GM21381 (cell line): ENCODE measurements at regions not wholly inside any gene's neighbourhood (a gene's known extent, or its start where the extent isn't known, plus 50 kb on each side); places are given as distances from the start of the nearest gene placed in this dataset.
"Not testable (repeated sequence)": the region's sequence is repeated elsewhere in the genome, so short reads cannot be mapped to it uniquely, and the experiment has no call there.

Source experiments
- ATAC-seq: cut with Tn5 transposase; IDR thresholded peaks from one replicate; pipeline ENCODE4 v1.9.1; 2021; ENCODE audit warnings: mild to moderate bottlenecking, moderate library complexity; ENCODE audit not compliant: unreplicated experiment

DNA sequence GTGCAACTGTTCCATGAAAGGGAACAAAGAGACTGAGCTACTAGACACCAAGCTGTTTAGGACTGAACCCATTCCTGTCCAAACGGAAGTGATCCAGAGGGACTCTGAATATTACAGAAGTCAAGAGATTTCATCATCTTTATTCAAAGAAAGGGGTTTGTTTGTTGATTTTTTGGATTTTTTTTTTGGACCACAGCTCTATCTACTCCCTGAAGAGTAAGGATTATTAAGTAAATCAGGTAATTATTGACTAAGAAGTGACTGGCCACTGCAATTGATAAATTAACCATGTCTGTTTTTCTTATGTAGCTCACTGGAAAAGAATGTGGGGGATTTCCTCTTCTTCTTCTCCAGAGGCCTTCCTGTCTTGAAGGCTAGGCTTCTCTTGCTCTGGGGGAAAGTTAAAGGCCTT, 146.6 kb upstream of the TPM1 start:
- no peak for ATAC-seq

- ATAC-seq, result no peak
These were observed 146.1 kb upstream of the TPM1 start for GRCh38 chr15:62896380-62896866.

DNA sequence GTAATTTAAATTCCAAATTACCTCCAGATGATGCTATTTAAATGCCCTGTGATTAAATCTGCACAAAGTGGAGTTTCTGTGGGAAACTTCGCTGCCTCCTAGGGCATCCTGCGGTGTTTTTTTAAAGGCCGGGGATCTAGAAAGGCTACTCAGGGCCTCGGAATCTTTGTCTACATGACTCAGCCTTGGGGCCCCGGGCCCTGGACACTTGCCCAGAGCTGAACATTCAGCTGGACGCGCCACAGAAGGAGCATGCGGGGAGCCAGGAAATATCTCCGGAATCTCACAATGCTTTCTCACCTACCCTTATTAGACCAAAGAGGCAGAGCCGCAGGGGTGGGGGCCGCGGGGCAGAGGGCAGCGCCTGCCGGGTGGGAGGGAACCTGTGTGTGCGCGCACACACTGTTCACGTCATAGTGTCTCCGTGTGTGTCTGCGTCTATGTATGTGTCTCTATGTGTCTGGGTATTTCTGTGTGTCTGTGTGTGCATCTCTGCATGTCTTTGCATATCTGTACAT, 145.5 kb upstream of the TPM1 start:
- ATAC-seq, result no peak

DNA sequence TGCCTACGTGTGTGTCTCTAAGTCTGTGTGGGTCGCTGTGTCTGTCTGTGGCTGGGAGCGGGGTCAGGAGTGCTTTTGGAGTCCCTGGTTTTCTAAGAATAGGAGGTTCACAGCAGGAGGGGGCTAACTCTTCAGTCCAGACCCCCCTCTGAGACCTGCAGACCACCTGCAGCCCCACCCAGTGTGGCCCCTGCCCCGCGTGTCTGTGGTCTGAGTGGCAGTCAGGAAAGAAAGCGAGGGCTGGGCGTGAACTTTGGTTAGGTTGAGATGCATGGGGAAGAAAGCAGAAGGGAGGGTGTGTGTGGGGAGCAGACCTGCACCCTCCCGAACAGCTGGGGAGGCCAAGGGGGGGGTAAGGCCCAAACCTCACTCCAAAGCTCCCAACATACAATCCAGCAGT, 144.9 kb upstream of the TPM1 start:
- ATAC-seq, result no peak

DNA sequence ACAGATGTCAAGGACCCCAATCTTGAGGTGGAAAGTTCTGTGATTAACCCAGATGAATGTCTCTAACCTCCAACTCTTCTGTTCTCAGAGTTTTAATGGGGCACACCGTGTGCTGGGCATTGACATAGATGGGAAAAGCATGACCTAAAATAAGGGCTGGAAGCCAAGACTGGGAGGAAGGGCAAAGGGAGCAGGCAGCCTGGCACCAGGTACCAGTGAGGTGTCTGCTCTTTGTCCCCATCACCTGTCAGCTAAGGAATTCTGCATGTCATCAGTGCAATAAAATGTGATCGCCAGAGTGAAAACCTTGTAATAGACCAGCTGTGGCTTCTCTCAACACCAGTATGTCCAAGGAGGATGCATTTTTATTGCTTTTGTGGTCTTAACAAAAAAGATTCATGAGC, 143.5 kb upstream of the TPM1 start:
- ATAC-seq, result no peak

- no peak for ATAC-seq
These were observed 142.3 kb upstream of the TPM1 start for GRCh38 chr15:62900071-62900802.

- ATAC-seq, result no peak
These were observed 141.5 kb upstream of the TPM1 start for GRCh38 chr15:62901087-62901486.

DNA sequence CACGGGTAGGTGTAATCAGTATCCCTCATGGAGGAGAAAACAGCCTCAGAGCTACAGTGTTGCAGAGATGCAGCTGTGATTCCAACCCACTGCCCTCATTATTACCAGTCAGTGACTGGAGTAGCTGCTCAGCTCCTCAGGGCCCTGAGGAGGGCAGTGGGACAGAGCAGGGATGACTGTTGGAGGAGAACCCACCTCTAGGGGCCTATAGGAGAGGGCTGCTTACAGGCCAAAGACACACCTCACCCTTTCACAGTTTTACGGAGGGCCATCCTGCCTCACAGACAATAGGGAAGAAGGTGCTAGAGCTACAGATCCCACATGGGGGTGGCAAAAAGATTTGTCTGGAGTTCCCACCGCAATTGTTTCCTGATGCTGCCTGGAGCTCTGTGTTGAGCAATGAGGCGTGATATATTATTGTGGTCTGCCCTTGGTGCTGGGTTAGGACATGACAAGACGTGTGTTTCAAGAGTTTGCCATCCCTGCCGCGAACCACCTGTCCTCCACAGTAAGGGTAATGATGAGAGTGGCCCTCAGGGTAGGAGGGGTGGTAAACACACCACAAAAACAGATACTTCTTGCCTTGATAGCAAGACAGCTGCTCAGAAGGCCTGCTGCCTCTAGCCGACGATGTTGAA, 140.5 kb upstream of the TPM1 start:
- no peak for ATAC-seq

DNA sequence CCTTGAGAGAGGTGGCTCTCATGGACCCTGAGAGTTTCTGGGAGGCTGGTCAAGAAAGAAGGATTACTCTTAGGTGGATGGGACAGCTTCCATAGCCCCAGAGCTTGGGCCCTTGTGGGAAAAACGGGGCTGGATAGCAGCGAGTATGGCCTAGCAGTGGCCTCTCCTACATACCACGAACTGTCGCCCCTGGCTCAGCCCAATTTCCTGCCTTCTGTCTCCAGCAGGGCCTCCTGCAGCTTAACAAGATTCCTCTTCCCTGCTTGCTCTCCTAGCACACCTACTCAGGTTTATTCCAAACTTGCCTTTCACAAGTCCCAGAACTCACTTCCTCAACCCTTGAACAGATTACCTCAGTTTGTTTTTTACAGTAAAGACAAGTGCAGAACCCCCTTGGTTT, 139.7 kb upstream of the TPM1 start:
- ATAC-seq, result no peak

- ATAC-seq, result no peak
These were observed 139.1 kb upstream of the TPM1 start for GRCh38 chr15:62903437-62903836.

DNA sequence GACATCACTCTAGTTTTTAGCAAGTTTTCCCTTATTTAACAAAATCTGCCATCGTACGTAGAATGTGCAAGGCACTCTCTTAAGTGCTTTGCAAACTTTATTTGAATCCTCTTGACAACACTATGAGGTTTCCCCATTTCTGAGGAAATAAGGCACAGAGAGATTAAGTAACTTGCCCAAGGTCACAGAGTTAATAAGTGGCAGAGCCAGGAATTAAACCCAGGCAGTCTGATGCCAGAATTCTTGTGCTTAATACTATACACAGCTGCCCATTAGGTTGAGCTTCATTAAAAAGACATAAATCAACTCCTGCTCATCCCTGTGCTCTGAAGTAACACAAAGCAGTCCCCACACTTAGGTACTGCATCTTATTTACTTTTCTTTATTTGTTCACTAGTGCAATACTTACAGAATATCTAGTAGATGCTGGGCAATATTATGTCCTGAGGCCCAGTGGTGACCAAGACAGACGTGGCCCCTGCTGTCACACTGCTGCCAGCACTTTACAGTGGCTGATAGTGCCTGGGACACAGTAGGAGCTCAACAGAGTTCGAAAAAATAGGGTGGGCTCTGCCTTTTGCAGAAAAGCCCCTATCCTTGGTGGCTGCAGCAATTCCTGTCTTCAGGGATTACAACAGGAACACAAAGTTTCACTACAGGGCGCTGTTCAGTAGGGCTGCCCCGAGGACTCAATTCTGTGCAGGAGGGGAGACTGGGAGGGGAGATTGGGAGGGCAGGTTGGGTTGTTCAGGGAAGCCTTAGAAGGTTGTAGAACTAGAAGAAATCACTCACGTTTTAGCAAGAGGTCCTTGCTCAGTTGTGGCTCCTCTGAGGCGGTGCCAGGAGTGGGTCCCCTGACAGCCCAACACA, 138.3 kb upstream of the TPM1 start:
- no peak for ATAC-seq

DNA sequence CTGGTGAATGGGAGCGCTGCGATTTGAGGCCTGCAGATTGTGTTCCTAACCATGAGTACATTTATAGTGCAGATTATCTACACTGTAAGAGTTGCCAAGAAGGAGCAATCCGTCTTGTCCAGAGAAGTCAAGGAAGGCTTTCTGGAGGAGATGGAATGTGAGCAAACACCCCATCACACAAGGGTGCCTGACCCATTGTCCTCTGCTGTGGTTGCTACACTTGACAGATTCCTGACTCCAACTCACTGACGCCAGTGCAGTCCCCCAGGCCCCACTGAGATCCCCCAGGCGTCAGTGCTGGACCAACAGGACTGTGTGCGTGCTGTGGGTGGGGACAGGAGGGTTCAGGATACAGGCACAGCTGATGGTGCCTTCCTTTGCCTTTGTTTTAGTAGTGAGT, 135.9 kb upstream of the TPM1 start:
- ATAC-seq, result no peak

DNA sequence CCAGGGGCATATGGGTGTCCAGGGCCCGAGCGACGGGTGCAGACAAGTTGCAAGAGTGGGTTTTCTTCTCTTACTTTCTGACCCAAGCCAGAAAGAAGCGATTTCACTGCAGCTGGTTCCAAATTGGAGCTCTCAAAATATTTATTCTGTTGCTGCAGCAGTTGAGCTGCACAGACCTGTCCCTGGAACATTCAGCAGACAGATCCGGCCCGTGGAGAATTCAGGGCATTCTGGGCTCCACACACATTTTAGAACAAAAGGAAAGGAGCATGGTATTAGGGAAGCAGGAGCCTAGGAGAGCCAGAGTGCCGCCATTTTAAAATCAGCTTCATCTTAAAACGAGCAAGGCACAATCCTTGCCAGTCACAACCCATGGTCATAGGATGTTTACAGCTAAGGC, 135.3 kb upstream of the TPM1 start:
- no peak for ATAC-seq

DNA sequence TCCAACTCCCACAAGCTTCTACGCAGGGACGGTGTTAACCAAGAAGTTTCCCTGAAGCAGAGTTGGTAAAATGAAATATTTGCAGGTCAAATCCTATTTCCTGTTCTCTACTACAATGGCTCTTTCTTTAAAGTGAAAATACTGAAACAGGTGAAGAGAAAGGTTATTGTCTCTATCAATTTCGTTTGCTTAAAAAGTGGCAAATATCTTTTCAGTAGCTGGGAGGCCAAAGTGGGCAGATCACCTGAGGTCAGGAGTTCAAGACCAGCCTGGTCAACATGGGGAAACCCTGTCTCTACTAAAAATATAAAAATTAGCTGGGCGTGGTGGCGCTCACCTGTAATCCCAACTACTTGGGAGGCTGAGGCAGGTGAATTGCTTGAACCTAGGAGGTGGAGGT, 134.2 kb upstream of the TPM1 start:
- not testable (repeated sequence) for ATAC-seq

DNA sequence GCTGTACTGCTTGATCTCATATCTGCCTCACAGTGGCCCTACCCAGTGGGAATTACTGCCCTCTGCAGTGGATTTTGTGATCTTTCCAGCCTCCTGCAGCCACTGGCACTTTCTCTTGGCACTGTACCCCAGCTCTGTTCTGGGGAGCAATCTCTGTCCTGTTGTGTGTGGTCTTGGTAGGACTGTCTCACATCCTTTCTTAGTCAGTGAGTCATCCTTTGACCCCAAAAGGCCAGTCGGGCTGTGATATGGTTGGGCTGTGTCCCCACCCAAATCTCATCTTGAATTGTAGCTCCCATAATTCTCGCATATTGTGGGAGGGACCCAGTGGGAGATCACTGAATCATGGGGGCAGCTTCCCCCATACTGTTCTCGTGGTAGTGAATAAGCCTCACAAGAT, 133.3 kb upstream of the TPM1 start:
- no peak for ATAC-seq

- no peak for ATAC-seq
These were observed 130.3 kb upstream of the TPM1 start for GRCh38 chr15:62912282-62912681.

- ATAC-seq, result no peak
These were observed 129.7 kb upstream of the TPM1 start for GRCh38 chr15:62912808-62913207.

DNA sequence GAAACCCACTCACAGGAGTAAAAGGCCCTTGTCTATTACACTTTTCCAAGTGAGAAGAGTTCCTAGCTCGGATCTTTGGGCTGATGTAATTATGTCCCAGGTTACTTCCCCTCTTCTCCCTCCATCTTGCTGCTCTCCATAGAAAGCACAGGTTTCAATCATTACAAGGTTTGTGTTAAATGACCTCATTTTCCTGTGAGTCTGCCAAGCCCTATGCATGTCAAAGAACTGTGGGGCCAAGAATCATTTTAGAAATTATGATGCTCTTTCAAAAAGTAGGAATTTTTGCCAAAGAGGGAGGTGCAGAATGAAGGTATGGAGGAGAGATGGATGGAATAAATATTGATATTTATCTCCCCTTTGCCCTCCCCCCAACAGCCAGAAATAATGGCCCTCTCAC, 129.3 kb upstream of the TPM1 start:
- ATAC-seq, result no peak

DNA sequence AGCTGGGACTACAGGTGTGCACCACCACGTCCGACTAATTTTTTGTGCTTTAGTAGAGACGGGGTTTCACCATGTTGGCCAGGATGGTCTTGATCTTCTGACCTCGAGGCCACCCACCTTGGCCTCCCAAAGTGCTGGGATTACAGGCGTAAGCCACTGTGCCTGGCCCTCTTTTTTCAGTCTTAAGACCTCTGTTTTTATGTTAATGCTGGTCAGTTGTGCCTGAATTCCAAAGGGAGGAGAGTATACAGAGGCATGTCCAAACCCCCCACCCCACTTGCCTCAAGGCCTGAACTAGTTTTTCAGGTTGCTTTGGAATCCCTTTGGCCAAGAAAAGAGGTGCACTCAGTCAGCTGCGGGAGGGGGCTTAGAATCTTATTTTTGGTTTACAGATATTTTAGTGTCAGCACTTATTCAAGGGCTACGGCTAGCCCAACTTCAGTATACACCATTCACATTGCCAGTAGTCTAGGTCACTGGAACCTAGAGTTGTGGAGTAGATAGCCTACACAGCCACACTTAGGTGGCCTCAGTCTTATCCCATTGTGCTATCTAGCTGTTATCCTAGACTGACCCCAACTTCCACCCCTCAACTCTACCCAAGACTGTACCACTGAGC, 128.0 kb upstream of the TPM1 start:
- ATAC-seq, result no peak

DNA sequence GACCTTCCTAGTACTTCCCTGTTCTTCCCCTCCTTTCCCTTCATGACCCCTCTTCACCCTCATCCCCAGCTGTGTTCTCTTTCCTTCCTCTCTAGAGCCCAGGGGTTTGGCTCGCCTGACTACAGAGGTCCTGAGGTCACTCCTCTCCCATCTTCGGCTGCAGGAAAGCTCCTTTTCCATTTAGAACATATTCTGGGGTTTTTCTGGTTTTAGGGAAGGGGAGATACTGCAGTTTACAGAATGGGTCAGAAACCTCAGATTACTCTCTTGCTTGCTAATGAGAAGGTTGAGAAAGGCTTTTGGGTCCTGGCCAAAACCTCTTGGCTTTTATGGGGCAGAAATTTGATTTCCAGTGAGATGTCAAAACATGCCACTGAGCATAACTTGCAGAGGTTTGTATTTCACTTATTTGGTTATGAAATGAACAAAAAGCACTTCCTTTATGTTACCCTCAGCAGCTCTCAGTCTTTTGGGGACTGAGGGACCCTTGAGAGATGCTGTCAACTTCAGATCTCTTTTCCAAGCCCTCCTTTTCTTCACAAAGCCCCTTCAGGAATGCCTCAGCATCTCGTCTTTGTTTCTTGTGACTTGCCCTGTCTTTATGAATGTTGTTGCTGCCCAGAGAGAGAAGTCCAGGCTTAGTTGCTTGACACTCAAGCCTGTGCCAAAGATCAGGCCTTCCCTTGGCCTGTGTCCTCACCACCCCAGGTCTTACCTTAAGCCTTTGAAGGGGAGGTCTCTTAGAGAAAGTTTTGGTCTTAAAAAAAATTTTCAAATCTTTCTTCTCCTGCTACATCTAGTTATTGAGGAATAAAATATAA, 121.7 kb upstream of the TPM1 start:
- no peak for ATAC-seq
